ENCODE measurements at regions not wholly inside any gene's neighbourhood (a gene's known extent, or its start where the extent isn't known, plus 50 kb on each side); places are given as distances from the start of the nearest gene placed in this dataset.

GRCh38 chr7:51980812-51981211, 664.2 kb upstream of the COBL start:
- H3K27ac ChIP-seq (ENCODE audit: low read depth, low read length), result no peak overlapping the region
- H3F3A ChIP-seq (ENCODE audit: insufficient read depth), result no peaks in the 10 kb centered on the region
- H3K9me2 ChIP-seq (replicated peaks; ENCODE audit: insufficient read depth, low read length), result no peaks in the 10 kb centered on the region

GRCh38 chr7:51980313-51980712, 663.7 kb upstream of the COBL start:
- H3F3A ChIP-seq (ENCODE audit: insufficient read depth), result no peaks in the 10 kb centered on the region
- no peak overlapping the region for H3K4me2 ChIP-seq (ENCODE audit: low read depth, low read length, poor library complexity, severe bottlenecking)
- H3K9me2 ChIP-seq (replicated peaks; ENCODE audit: insufficient read depth, low read length), result no peaks in the 10 kb centered on the region
- H3K27ac ChIP-seq (ENCODE audit: low read depth, low read length), result no peak overlapping the region
- H3K79me2 ChIP-seq (ENCODE audit: insufficient read depth, low read length), result no peaks in the 10 kb centered on the region
- H4K20me1 ChIP-seq (ENCODE audit: low read depth, low read length), result no peaks in the 10 kb centered on the region
- no peaks in the 10 kb centered on the region for H3K36me3 ChIP-seq (ENCODE audit: low read length)
- TF ChIP-seq CTCF (IDR thresholded peaks at IDR 0.05; ENCODE audit: insufficient read depth, low read length, poor library complexity, severe bottlenecking) (no peak), EZH2phosphoT487 (conservative IDR thresholded peaks at IDR 0.05; ENCODE audit: low read length) (no peak)
- no peaks in the 10 kb centered on the region for H3K9me3 ChIP-seq (ENCODE audit: insufficient read depth, low read length)
- no peak overlapping the region for H3K9ac ChIP-seq (ENCODE audit: low read length)
- no peak overlapping the region for H3K4me3 ChIP-seq (ENCODE audit: insufficient read depth, low read length, poor library complexity, severe bottlenecking)
- H2AFZ ChIP-seq (ENCODE audit: low read depth, low read length, severe bottlenecking), result no peak overlapping the region
- no peaks in the 10 kb centered on the region; the same call in 1 of the 2 replicates for H3K27me3 ChIP-seq (ENCODE audit: low read length)

More at GRCh38 chr7:51980812-51981211, 664.2 kb upstream of the COBL start:
- Histone ChIP-seq H4K20me1 (ENCODE audit: low read depth, low read length) (no peaks in the 10 kb centered on the region), H3K79me2 (ENCODE audit: insufficient read depth, low read length) (no peaks in the 10 kb centered on the region), H3K27me3 (ENCODE audit: low read length) (no peaks in the 10 kb centered on the region; the same call in 1 of the 2 replicates), H3K36me3 (ENCODE audit: low read length) (no peaks in the 10 kb centered on the region), H3K4me2 (ENCODE audit: low read depth, low read length, poor library complexity, severe bottlenecking) (no peak overlapping the region), H3K9ac (ENCODE audit: low read length) (no peak overlapping the region), H3K9me3 (ENCODE audit: insufficient read depth, low read length) (no peaks in the 10 kb centered on the region), H2AFZ (ENCODE audit: low read depth, low read length, severe bottlenecking) (no peak overlapping the region), H3K4me3 (ENCODE audit: insufficient read depth, low read length, poor library complexity, severe bottlenecking) (no peak overlapping the region)
- TF ChIP-seq EZH2phosphoT487 (conservative IDR thresholded peaks at IDR 0.05; ENCODE audit: low read length), result no peak
- TF ChIP-seq CTCF (IDR thresholded peaks at IDR 0.05; ENCODE audit: insufficient read depth, low read length, poor library complexity, severe bottlenecking), result no peak

- Histone ChIP-seq H3K4me2 (ENCODE audit: low read depth, low read length, poor library complexity, severe bottlenecking) (no peak overlapping the region), H3K36me3 (ENCODE audit: low read length) (no peaks in the 10 kb centered on the region), H3K27me3 (ENCODE audit: low read length) (no peaks in the 10 kb centered on the region; the same call in 1 of the 2 replicates), H2AFZ (ENCODE audit: low read depth, low read length, severe bottlenecking) (no peak overlapping the region), H3K9me2 (replicated peaks; ENCODE audit: insufficient read depth, low read length) (no peaks in the 10 kb centered on the region), H3K27ac (ENCODE audit: low read depth, low read length) (no peak overlapping the region), H3K9me3 (ENCODE audit: insufficient read depth, low read length) (no peaks in the 10 kb centered on the region), H3F3A (ENCODE audit: insufficient read depth) (no peaks in the 10 kb centered on the region), H3K9ac (ENCODE audit: low read length) (no peak overlapping the region), H4K20me1 (ENCODE audit: low read depth, low read length) (no peaks in the 10 kb centered on the region), H3K79me2 (ENCODE audit: insufficient read depth, low read length) (no peaks in the 10 kb centered on the region), H3K4me3 (ENCODE audit: insufficient read depth, low read length, poor library complexity, severe bottlenecking) (no peak overlapping the region)
- no peak for TF ChIP-seq EZH2phosphoT487 (conservative IDR thresholded peaks at IDR 0.05; ENCODE audit: low read length)
- no peak for TF ChIP-seq CTCF (IDR thresholded peaks at IDR 0.05; ENCODE audit: insufficient read depth, low read length, poor library complexity, severe bottlenecking)
These were observed 661.3 kb upstream of the COBL start for GRCh38 chr7:51977913-51978312.
